ENCODE measurements at regions not wholly inside any gene's neighbourhood (a gene's known extent, or its start where the extent isn't known, plus 50 kb on each side); places are given as distances from the start of the nearest gene placed in this dataset.

DNA sequence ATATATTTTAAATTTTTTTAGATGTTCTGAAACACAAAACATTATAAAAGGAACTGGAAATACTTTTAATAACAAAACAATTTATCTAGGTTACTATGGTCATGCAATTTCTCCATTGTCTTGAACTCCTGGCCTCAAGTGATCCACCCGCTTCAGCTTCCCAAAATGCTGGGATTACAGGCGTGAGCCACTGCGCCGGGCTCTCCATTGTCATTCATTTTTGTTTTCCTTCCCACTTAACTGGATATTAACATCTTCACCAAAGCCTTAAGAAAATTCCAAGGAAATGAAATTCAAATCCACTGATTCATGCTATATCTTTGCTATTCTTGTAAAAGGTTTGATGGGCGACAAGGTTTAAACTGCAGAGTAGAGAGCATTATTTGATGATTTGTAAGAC, 279.5 kb upstream of the PKN2 start:
- TF ChIP-seq, protein P1, sequence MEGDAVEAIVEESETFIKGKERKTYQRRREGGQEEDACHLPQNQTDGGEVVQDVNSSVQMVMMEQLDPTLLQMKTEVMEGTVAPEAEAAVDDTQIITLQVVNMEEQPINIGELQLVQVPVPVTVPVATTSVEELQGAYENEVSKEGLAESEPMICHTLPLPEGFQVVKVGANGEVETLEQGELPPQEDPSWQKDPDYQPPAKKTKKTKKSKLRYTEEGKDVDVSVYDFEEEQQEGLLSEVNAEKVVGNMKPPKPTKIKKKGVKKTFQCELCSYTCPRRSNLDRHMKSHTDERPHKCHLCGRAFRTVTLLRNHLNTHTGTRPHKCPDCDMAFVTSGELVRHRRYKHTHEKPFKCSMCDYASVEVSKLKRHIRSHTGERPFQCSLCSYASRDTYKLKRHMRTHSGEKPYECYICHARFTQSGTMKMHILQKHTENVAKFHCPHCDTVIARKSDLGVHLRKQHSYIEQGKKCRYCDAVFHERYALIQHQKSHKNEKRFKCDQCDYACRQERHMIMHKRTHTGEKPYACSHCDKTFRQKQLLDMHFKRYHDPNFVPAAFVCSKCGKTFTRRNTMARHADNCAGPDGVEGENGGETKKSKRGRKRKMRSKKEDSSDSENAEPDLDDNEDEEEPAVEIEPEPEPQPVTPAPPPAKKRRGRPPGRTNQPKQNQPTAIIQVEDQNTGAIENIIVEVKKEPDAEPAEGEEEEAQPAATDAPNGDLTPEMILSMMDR (IDR thresholded peaks at IDR 0.05): no peak
- TF ChIP-seq ZFX (IDR thresholded peaks at IDR 0.05; ENCODE audit: borderline replicate concordance): no peak
